Non-pigmented ciliary epithelial cell (primary cell): ENCODE measurements at regions not wholly inside any gene's neighbourhood (a gene's known extent, or its start where the extent isn't known, plus 50 kb on each side); places are given as distances from the start of the nearest gene placed in this dataset.

Experiments used
- DNase-seq: peaks from one replicate; pipeline ENCODE4 v3.0.0-alpha.2; 2010; ENCODE audit warnings: low read depth

GRCh38 chr5:109531262-109531661 is 121.5 kb upstream of the PJA2 start:
- no peak for DNase-seq

- DNase-seq, result no peak
Measured at GRCh38 chr5:109529987-109530386, 120.2 kb upstream of the PJA2 start.

GRCh38 chr5:109529520-109529919 is 119.7 kb upstream of the PJA2 start:
- DNase-seq, result no peak

GRCh38 chr5:109524555-109524954 is 114.8 kb upstream of the PJA2 start:
- no peak for DNase-seq

GRCh38 chr5:109524026-109524425 is 114.3 kb upstream of the PJA2 start:
- DNase-seq, result no peak

GRCh38 chr5:109522404-109522803 is 112.6 kb upstream of the PJA2 start:
- no peak for DNase-seq

- DNase-seq, result no peak
Measured at GRCh38 chr5:109519416-109519815, 109.6 kb upstream of the PJA2 start.

GRCh38 chr5:109516390-109516789 is 106.6 kb upstream of the PJA2 start:
- DNase-seq, result no peak

- no peak for DNase-seq
Measured at GRCh38 chr5:109511980-109512734, 102.4 kb upstream of the PJA2 start.

- no peak for DNase-seq
Measured at GRCh38 chr5:109506556-109506955, 96.8 kb upstream of the PJA2 start.

- DNase-seq, result no peak
Measured at GRCh38 chr5:109496112-109496511, 86.3 kb upstream of the PJA2 start.

GRCh38 chr5:109487753-109488420 is 78.1 kb upstream of the PJA2 start:
- DNase-seq, result no peak

- DNase-seq, result no peak
Measured at GRCh38 chr5:109486200-109486804, 76.5 kb upstream of the PJA2 start.

GRCh38 chr5:109485030-109485429 is 75.3 kb upstream of the PJA2 start:
- no peak for DNase-seq

- no peak for DNase-seq
Measured at GRCh38 chr5:109484597-109484996, 74.8 kb upstream of the PJA2 start.

GRCh38 chr5:109483395-109483971 is 73.7 kb upstream of the PJA2 start:
- no peak for DNase-seq

GRCh38 chr5:109482748-109483147 is 73.0 kb upstream of the PJA2 start:
- no peak for DNase-seq

GRCh38 chr5:109479260-109479860 is 69.6 kb upstream of the PJA2 start:
- no peak for DNase-seq

GRCh38 chr5:109478830-109479229 is 69.1 kb upstream of the PJA2 start:
- DNase-seq, result no peak

GRCh38 chr5:109476292-109476691 is 66.5 kb upstream of the PJA2 start:
- no peak for DNase-seq

GRCh38 chr5:109469896-109470662 is 60.3 kb upstream of the PJA2 start:
- no peak for DNase-seq
